ENCODE measurements at regions not wholly inside any gene's neighbourhood (a gene's known extent, or its start where the extent isn't known, plus 50 kb on each side); places are given as distances from the start of the nearest gene placed in this dataset.

DNA sequence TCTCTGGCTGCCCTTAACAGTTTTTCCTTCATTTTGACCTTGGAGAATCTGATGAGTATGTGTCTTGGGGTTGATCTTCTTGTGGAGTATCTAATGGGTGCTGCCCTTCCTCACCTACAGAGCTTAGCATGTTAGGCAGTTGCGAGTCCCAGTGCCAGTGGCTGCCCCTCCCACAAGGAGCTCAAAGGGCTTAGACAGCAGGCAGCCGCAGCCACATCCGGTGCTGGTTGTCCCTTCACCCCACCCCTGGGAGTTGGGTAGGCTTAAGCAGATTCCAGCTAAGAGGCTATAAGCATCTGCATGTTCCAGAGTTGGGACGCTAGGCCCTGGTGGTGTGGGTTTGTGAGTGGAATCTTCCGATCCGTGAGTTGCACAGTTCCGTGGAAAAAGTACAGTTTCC, 322.1 kb upstream of the ARX start:
- DNase-seq (no peak), ATAC-seq (ENCODE audit: poor library complexity) (no peak)
- peaks cover 0 to 6% of the 10 kb centered on the region in 2 experiments for H3K9me3 ChIP-seq (ENCODE audit: control insufficient read depth in 1 of 2, insufficient read depth in 1 of 2, low read length in 2 of 2)
- H3K27me3 ChIP-seq (ENCODE audit: control insufficient read depth in 1 of 2, insufficient read depth in 2 of 2, low read length in 2 of 2): no peaks in the 10 kb centered on the region
- Mint-ChIP-seq H3K27ac (no peak overlapping the region), H3K4me3 (no peak overlapping the region), H3K36me3 (ENCODE audit: low read depth) (no peaks in the 10 kb centered on the region), H3K9me3 (no peaks in the 10 kb centered on the region), H3K4me1 (ENCODE audit: low read depth) (no peaks in the 10 kb centered on the region), H3K27me3 (no peaks in the 10 kb centered on the region)
- no peak overlapping the region for H3K4me3 ChIP-seq (ENCODE audit: low read length)
- no peaks in the 10 kb centered on the region for H3K4me1 ChIP-seq (ENCODE audit: insufficient read depth, low read length)
- POLR2A ChIA-PET: no interaction called here
- CTCF ChIA-PET: no interaction called here
- H3K27ac ChIP-seq (ENCODE audit: low read depth in 1 of 2, low read length in 2 of 2): no peak overlapping the region
- TF ChIP-seq, protein P1, sequence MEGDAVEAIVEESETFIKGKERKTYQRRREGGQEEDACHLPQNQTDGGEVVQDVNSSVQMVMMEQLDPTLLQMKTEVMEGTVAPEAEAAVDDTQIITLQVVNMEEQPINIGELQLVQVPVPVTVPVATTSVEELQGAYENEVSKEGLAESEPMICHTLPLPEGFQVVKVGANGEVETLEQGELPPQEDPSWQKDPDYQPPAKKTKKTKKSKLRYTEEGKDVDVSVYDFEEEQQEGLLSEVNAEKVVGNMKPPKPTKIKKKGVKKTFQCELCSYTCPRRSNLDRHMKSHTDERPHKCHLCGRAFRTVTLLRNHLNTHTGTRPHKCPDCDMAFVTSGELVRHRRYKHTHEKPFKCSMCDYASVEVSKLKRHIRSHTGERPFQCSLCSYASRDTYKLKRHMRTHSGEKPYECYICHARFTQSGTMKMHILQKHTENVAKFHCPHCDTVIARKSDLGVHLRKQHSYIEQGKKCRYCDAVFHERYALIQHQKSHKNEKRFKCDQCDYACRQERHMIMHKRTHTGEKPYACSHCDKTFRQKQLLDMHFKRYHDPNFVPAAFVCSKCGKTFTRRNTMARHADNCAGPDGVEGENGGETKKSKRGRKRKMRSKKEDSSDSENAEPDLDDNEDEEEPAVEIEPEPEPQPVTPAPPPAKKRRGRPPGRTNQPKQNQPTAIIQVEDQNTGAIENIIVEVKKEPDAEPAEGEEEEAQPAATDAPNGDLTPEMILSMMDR (IDR thresholded peaks at IDR 0.05): no peak
- no peaks in the 10 kb centered on the region for H3K36me3 ChIP-seq (ENCODE audit: insufficient read depth, low read length)
- intact Hi-C loops (cut with DNase I, micrococcal nuclease): no loop called here

DNA sequence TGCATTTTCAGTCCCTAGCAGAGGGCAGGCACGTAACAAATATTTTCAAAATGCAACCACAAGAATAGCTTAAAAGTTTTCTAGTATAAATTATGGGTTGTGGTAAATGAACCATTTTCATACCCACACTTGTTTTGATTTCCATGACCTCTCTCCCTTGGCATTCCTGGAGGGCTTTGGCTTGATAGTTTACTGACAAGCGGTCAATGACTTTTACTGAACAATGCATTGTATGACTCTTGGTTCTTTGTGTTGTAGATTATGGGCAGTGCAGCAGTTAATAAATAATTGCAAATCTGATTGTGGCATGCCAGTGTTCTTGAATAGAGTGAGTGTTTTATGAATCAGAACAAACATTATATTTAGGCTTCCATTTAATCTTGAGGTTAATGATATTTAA, 285.2 kb upstream of the ARX start:
- H3K4me1 Mint-ChIP-seq (ENCODE audit: low read depth): no peaks in the 10 kb centered on the region
- POLR2A ChIA-PET: no interaction called here
- Histone ChIP-seq H3K36me3 (ENCODE audit: insufficient read depth, low read length) (no peaks in the 10 kb centered on the region), H3K27ac (ENCODE audit: low read depth in 1 of 2, low read length in 2 of 2) (no peak overlapping the region), H3K27me3 (ENCODE audit: control insufficient read depth in 1 of 2, insufficient read depth in 2 of 2, low read length in 2 of 2) (no peaks in the 10 kb centered on the region), H3K9me3 (ENCODE audit: control insufficient read depth in 1 of 2, insufficient read depth in 1 of 2, low read length in 2 of 2) (no peaks in the 10 kb centered on the region), H3K4me3 (ENCODE audit: low read length) (no peak overlapping the region), H3K4me1 (ENCODE audit: insufficient read depth, low read length) (no peaks in the 10 kb centered on the region)
- no peaks in the 10 kb centered on the region for H3K27me3 Mint-ChIP-seq
- no peak overlapping the region for H3K27ac Mint-ChIP-seq
- DNase-seq: no peak
- no peak for ATAC-seq (ENCODE audit: poor library complexity)
- no peaks in the 10 kb centered on the region for H3K9me3 Mint-ChIP-seq
- TF ChIP-seq, protein P1 (IDR thresholded peaks at IDR 0.05): no peak
- intact Hi-C loops (cut with DNase I, micrococcal nuclease): no loop called here
- CTCF ChIA-PET: no interaction called here
- H3K4me3 Mint-ChIP-seq: no peak overlapping the region
- H3K36me3 Mint-ChIP-seq (ENCODE audit: low read depth): no peaks in the 10 kb centered on the region

DNA sequence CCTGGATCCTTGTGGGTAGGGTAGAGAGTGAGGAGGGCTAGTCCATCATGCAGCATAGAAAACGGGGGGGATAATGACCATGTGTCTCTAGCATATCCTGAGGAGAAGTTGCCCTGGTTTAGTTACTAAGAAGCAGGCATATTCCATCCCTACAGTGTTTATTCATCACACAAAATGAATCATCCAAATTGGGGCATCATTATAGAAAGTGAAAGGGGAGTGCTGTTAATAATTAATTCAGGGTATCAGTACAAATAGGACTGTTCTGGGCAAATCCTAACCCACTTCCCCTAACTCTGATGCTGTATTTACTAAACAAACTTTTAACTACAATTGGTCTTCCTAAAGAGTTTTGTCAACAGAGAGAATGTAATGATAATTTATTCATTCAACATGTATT, 281.1 kb upstream of the ARX start:
- Histone ChIP-seq H3K9me3 (ENCODE audit: control insufficient read depth in 1 of 2, insufficient read depth in 1 of 2, low read length in 2 of 2) (no peaks in the 10 kb centered on the region), H3K27ac (ENCODE audit: low read depth in 1 of 2, low read length in 2 of 2) (no peak overlapping the region), H3K36me3 (ENCODE audit: insufficient read depth, low read length) (no peaks in the 10 kb centered on the region), H3K4me1 (ENCODE audit: insufficient read depth, low read length) (no peaks in the 10 kb centered on the region), H3K27me3 (ENCODE audit: control insufficient read depth in 1 of 2, insufficient read depth in 2 of 2, low read length in 2 of 2) (no peaks in the 10 kb centered on the region), H3K4me3 (ENCODE audit: low read length) (no peak overlapping the region)
- TF ChIP-seq, protein P1 (IDR thresholded peaks at IDR 0.05): no peak
- no peak overlapping the region for H3K27ac Mint-ChIP-seq
- ATAC-seq (ENCODE audit: poor library complexity) (no peak), DNase-seq (no peak)
- no peak overlapping the region for H3K4me3 Mint-ChIP-seq
- ChIA-PET CTCF (no interaction called here), POLR2A (no interaction called here)
- H3K4me1 Mint-ChIP-seq (ENCODE audit: low read depth): no peaks in the 10 kb centered on the region
- H3K9me3 Mint-ChIP-seq: no peaks in the 10 kb centered on the region
- intact Hi-C loops (cut with DNase I, micrococcal nuclease): no loop called here
- no peaks in the 10 kb centered on the region for H3K36me3 Mint-ChIP-seq (ENCODE audit: low read depth)
- H3K27me3 Mint-ChIP-seq: no peaks in the 10 kb centered on the region

Measured in CD4-positive, alpha-beta T cell (primary cell).